Liver (tissue), 3 donors: ENCODE measurements at regions not wholly inside any gene's neighbourhood (a gene's known extent, or its start where the extent isn't known, plus 50 kb on each side); places are given as distances from the start of the nearest gene placed in this dataset.

ENCODE experiments used
- EGR1 ChIP-seq, 2 donors: IDR thresholded peaks; 2 replicates each; pipeline ENCODE4 v1.6.1; 2016 to 2018; ENCODE audit warnings: antibody characterized with exemption in 2 of 2, low read depth in 2 of 2
- GABPA ChIP-seq, 2 donors: IDR thresholded peaks in 1 of 2; conservative IDR thresholded peaks in 1 of 2; 2 replicates each; pipeline ENCODE4 v1.6.1; 2016; ENCODE audit warnings: antibody characterized with exemption in 2 of 2, mild to moderate bottlenecking in 1 of 2, moderate library complexity in 1 of 2
- HNF4A ChIP-seq, 2 donors: conservative IDR thresholded peaks; 2 replicates each; pipeline ENCODE4 v1.6.1; 2016; ENCODE audit warnings: antibody characterized with exemption in 2 of 2, mild to moderate bottlenecking in 2 of 2
- JUND ChIP-seq, 2 donors: IDR thresholded peaks; 2 replicates each; pipeline ENCODE4 v1.6.1; 2016; ENCODE audit warnings: antibody characterized with exemption in 2 of 2
- RAD21 ChIP-seq, 2 donors: IDR thresholded peaks; 2 replicates each; pipeline ENCODE4 v1.6.1; 2016; ENCODE audit warnings: antibody characterized with exemption in 2 of 2, mild to moderate bottlenecking in 2 of 2
- REST ChIP-seq: IDR thresholded peaks from 2 replicates; pipeline ENCODE4 v1.6.1; 2016; ENCODE audit warnings: antibody characterized with exemption, mild to moderate bottlenecking
- RXRA ChIP-seq, 2 donors: IDR thresholded peaks; 2 replicates each; pipeline ENCODE4 v1.6.1; 2017 to 2018; ENCODE audit warnings: antibody characterized with exemption in 2 of 2, mild to moderate bottlenecking in 1 of 2
- SP1 ChIP-seq: IDR thresholded peaks from 2 replicates; pipeline ENCODE4 v1.6.1; 2018; ENCODE audit warnings: antibody characterized with exemption, mild to moderate bottlenecking
- TAF1 ChIP-seq: conservative IDR thresholded peaks from 2 replicates; pipeline ENCODE4 v1.6.1; 2016; ENCODE audit warnings: antibody characterized with exemption, mild to moderate bottlenecking
- TF ChIP-seq, protein P1 (sequence below): fragments of 150-350 bp; IDR thresholded peaks from 2 replicates; pipeline ENCODE4 v1.5.1; 2017; ENCODE audit warnings: improper control_type of control experiment, low read depth, low read length; ENCODE audit not compliant: missing input control
- TF ChIP-seq, protein P2 (sequence below): IDR thresholded peaks from 2 replicates; pipeline ENCODE4 v1.6.1; 2016; ENCODE audit warnings: antibody characterized with exemption
- TF ChIP-seq, protein P3 (sequence below): IDR thresholded peaks from 2 replicates; pipeline ENCODE4 v1.6.1; 2016; ENCODE audit warnings: antibody characterized with exemption
- donor health status: healthy.
- donor health status: healthy.

GRCh38 chr10:124197371-124198124 lies 104.2 kb upstream of the CHST15 start:
- TF ChIP-seq, protein P1, sequence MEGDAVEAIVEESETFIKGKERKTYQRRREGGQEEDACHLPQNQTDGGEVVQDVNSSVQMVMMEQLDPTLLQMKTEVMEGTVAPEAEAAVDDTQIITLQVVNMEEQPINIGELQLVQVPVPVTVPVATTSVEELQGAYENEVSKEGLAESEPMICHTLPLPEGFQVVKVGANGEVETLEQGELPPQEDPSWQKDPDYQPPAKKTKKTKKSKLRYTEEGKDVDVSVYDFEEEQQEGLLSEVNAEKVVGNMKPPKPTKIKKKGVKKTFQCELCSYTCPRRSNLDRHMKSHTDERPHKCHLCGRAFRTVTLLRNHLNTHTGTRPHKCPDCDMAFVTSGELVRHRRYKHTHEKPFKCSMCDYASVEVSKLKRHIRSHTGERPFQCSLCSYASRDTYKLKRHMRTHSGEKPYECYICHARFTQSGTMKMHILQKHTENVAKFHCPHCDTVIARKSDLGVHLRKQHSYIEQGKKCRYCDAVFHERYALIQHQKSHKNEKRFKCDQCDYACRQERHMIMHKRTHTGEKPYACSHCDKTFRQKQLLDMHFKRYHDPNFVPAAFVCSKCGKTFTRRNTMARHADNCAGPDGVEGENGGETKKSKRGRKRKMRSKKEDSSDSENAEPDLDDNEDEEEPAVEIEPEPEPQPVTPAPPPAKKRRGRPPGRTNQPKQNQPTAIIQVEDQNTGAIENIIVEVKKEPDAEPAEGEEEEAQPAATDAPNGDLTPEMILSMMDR: no peak
- TF ChIP-seq RAD21 (IDR thresholded peaks at IDR 0.05) (no peak), REST (no peak), HNF4A (conservative IDR thresholded peaks at IDR 0.05) (no peak), GABPA (IDR thresholded peaks at IDR 0.05 in 1 of 2, conservative IDR thresholded peaks at IDR 0.05 in 1 of 2) (no peak), JUND (IDR thresholded peaks at IDR 0.05) (no peak), SP1 (no peak), TAF1 (no peak), RXRA (IDR thresholded peaks at IDR 0.05) (no peak), EGR1 (IDR thresholded peaks at IDR 0.05; ENCODE audit: low read depth in 2 of 2) (no peak)
- TF ChIP-seq, protein P2, sequence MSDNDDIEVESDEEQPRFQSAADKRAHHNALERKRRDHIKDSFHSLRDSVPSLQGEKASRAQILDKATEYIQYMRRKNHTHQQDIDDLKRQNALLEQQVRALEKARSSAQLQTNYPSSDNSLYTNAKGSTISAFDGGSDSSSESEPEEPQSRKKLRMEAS: no peak
- TF ChIP-seq, protein P3, sequence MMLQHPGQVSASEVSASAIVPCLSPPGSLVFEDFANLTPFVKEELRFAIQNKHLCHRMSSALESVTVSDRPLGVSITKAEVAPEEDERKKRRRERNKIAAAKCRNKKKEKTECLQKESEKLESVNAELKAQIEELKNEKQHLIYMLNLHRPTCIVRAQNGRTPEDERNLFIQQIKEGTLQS: no peak
